Large intestine (tissue), 3 donors: ENCODE measurements at regions not wholly inside any gene's neighbourhood (a gene's known extent, or its start where the extent isn't known, plus 50 kb on each side); places are given as distances from the start of the nearest gene placed in this dataset.
A peak's percentile ranks its signal among the peaks of the same experiment; 100 is the strongest.

Source experiments
- DNase-seq, 2 donors: peaks; one replicate each; pipeline versions ENCODE4 v3.0.0 to v3.0.0-alpha.2; 2013
- H3K27ac ChIP-seq: one replicate; pipeline ENCODE4 v1.5.1; 2013; ENCODE audit warnings: low read length
- H3K27me3 ChIP-seq: 2 replicates; pipeline ENCODE4 v1.6.1; 2013; ENCODE audit warnings: low read length; ENCODE audit not compliant: control insufficient read depth, insufficient read depth
- H3K36me3 ChIP-seq: 2 replicates; pipeline ENCODE4 v1.6.1; 2013; ENCODE audit warnings: low read length; ENCODE audit not compliant: control insufficient read depth, insufficient read depth
- H3K4me1 ChIP-seq: one replicate; pipeline ENCODE4 v1.6.1; 2013; ENCODE audit warnings: low read length; ENCODE audit not compliant: control insufficient read depth, insufficient read depth
- H3K4me3 ChIP-seq: one replicate; pipeline ENCODE4 v1.5.1; 2013; ENCODE audit warnings: low read length
- H3K9me3 ChIP-seq: one replicate; pipeline ENCODE4 v1.6.1; 2013; ENCODE audit warnings: mild to moderate bottlenecking, low read depth, low read length, moderate library complexity; ENCODE audit not compliant: control insufficient read depth
- WGBS: methylation state at CpG from one replicate; pipeline ENCODE4 v1.1.5; 2013; ENCODE audit warnings: low lambda C conversion rate; ENCODE audit not compliant: insufficient coverage; 5-methylcytosine and 5-hydroxymethylcytosine counted together

DNA sequence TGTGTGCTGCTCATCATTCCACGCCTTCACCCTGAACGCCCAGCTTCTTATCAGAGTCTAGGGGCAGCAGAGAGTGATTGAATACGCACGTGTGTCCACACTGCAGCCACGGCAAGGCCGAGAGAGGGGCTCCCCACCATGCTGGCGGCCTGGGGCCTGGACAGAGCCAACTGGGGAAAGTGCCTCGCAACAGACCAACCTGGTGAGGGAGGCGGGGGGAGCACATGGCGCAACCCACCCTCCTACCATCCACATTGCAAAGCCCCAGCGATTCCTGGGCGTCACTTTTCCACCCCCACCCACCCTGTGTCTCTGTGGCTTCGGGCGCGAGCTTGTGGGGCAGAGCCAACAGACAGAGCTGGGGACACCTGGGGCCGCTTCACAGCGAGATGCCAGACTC, 66.4 kb upstream of the DUSP22 start:
- Histone ChIP-seq H3K36me3 (no peaks in the 10 kb centered on the region), H3K27me3 (peaks cover 14% of the 10 kb centered on the region), H3K9me3 (no peaks in the 10 kb centered on the region), H3K4me1 (no peaks in the 10 kb centered on the region), H3K27ac (no peak overlapping the region), H3K4me3 (no peak overlapping the region)
- no CpG with 5 or more reads among the region's 17 CpGs for WGBS
- DNase-seq: no peak

DNA sequence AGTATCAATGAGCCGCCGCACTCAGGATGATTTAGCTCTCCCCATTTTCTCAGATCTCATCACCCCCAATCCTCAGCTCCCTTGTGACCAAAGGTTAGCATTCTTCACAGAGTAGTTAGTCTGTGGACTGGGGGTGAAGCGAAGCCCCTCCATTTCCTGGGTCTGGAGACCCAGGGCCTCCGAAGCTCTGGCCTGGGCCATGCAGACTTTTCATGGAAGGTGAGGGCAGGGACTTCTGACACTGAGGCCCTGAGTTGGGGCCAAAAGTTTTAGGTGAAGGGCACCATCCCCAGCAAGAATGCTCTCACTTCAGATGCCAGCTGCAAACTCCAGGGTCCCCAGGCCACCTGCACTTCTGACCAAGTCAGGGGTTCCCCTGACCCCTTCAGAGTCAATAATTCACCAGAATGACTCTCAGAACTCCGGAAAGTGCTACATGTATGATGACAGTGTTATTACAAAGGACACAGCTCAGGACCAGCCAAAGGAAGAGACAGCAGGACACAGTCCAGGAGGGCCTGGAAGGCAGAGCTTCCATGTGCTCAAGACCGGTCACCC, 65.7 kb upstream of the DUSP22 start:
- Histone ChIP-seq H3K9me3 (no peaks in the 10 kb centered on the region), H3K4me3 (no peak overlapping the region), H3K27me3 (peaks cover 7% of the 10 kb centered on the region), H3K36me3 (no peaks in the 10 kb centered on the region), H3K27ac (no peak overlapping the region), H3K4me1 (no peaks in the 10 kb centered on the region)
- no peak for DNase-seq
- no CpG with 5 or more reads among the region's 6 CpGs for WGBS

- 60% methylated on average over 1 of the region's 17 CpGs for WGBS
- no peaks in the 10 kb centered on the region for H3K4me1 ChIP-seq
- H3K27ac ChIP-seq: no peak overlapping the region
- H3K4me3 ChIP-seq: no peak overlapping the region
- DNase-seq: no peak
- no peaks in the 10 kb centered on the region for H3K9me3 ChIP-seq
- peaks cover 2% of the 10 kb centered on the region for H3K27me3 ChIP-seq
- H3K36me3 ChIP-seq: no peaks in the 10 kb centered on the region
Observed at GRCh38 chr6:227074-227782, 65.1 kb upstream of the DUSP22 start.

- Histone ChIP-seq H3K4me1 (no peaks in the 10 kb centered on the region), H3K9me3 (no peaks in the 10 kb centered on the region), H3K27ac (no peak overlapping the region), H3K4me3 (no peak overlapping the region), H3K27me3 (no peaks in the 10 kb centered on the region), H3K36me3 (no peaks in the 10 kb centered on the region)
- 67% methylated on average over 3 of the region's 9 CpGs for WGBS
- DNase-seq: no peak
Observed at GRCh38 chr6:227812-228338, 64.4 kb upstream of the DUSP22 start.

DNA sequence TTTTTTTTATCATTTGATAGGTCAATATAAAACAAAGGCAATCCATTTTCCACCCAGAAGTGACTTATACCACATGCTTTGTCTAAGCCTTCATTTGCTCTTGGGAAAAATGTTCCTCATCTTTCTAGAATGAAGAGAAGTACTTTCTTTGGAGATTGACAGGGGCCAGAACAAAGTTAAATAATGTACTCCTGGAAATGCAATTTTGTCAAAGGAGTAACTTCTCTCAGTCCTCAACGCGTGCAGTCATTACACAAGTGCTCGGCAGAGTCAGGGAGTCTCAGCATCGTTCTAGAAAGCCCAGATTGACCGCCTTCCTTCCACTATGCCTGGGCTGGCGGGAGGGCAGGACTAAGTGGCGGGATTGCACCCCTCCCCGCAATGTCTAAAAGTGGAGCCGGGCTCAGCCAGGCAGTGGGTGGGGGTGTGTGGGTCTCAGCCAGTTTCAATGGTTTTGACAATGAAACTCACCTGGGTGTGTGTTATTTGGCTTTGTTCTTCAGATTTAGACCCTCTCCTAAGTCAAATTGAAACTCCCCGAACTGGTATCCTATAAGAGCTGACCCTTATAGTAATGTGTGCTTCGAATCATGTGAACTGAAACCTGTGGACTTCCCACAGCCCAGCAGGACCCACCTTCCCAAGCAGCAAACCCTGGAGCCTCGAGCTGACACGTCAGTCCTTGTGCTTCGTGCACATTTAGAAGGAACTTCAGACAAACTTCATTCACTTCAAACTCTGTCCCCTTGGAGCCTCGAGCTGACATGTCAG, 63.2 kb upstream of the DUSP22 start:
- H3K27ac ChIP-seq: no peak overlapping the region
- no peak for DNase-seq
- no peaks in the 10 kb centered on the region for H3K4me1 ChIP-seq
- no peaks in the 10 kb centered on the region for H3K27me3 ChIP-seq
- H3K4me3 ChIP-seq: no peak overlapping the region
- H3K9me3 ChIP-seq: no peaks in the 10 kb centered on the region
- H3K36me3 ChIP-seq: no peaks in the 10 kb centered on the region
- no CpG with 5 or more reads among the region's 15 CpGs for WGBS

DNA sequence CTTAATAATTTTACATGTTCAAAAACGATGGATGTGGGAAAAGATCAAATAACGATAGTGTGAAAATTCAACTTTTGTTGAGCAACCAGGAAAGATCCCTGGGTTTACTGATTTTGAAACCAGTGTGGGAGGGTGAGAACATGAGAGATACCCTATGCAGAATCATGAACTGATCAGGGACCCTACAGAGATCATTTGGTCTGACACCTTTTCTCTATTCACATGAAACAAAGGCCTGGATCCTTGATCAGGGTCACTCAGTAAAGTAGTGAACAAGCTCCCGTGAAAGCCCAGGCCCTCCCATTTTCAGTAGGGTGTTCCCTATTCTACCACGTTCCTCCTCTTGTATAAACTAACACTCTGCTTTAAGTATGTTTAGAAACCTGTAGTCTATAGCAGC, 60.5 kb upstream of the DUSP22 start:
- Histone ChIP-seq H3K36me3 (no peaks in the 10 kb centered on the region), H3K4me3 (no peak overlapping the region), H3K9me3 (no peaks in the 10 kb centered on the region), H3K27me3 (no peaks in the 10 kb centered on the region), H3K27ac (no peak overlapping the region), H3K4me1 (no peaks in the 10 kb centered on the region)
- 95% methylated on average over 3 of the region's 4 CpGs for WGBS
- DNase-seq: no peak

- DNase-seq: no peak
- H3K4me3 ChIP-seq: no peak overlapping the region
- no peaks in the 10 kb centered on the region for H3K27me3 ChIP-seq
- no CpG with 5 or more reads among the region's 12 CpGs for WGBS
- no peaks in the 10 kb centered on the region for H3K4me1 ChIP-seq
- no peaks in the 10 kb centered on the region for H3K9me3 ChIP-seq
- no peak overlapping the region for H3K27ac ChIP-seq
- H3K36me3 ChIP-seq: no peaks in the 10 kb centered on the region
Observed at GRCh38 chr6:232982-233640, 59.2 kb upstream of the DUSP22 start.

DNA sequence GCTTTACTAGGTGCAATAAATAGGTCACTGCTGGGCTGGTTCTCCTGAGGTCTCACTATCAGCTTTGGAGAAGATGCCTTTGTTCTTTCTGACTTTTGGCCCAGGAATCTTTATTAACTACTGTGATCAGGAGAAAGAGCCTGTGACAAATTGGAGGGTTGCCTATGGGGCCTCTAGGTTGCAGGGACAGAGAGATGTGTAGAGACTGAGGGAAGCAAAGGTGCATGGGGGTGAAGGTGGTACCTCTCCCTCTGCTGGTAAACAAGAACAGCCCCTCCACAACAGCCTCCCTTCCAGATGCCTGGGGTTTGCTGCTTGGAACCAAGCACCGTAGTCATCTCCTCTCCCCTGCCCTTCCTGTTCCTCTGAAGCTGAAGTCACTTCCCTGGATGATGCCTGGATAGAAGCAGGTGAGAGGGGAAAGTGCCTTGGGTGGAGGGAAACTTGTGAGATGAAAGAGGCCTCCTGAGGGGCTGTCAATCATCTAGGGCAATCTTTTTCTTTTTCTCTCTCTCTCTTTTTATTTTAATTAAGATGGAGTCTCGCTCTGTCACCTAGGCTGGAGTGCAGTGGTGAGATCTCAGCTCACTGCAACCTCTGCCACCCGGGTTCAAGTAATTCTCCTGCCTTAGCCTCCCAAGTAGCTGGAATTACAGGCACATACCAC, 57.4 kb upstream of the DUSP22 start:
- Histone ChIP-seq H3K27me3 (no peaks in the 10 kb centered on the region), H3K27ac (no peak overlapping the region), H3K36me3 (no peaks in the 10 kb centered on the region), H3K4me1 (no peaks in the 10 kb centered on the region), H3K9me3 (no peaks in the 10 kb centered on the region), H3K4me3 (no peak overlapping the region)
- WGBS: 100% methylated on average over 2 of the region's 3 CpGs
- no peak for DNase-seq

- H3K27me3 ChIP-seq: no peaks in the 10 kb centered on the region
- H3K9me3 ChIP-seq: no peaks in the 10 kb centered on the region
- DNase-seq: peak; percentile 17 to 51
- 6% methylated on average over 2 of the region's 2 CpGs for WGBS
- H3K36me3 ChIP-seq: no peaks in the 10 kb centered on the region
- H3K4me3 ChIP-seq: peak overlapping the region; percentile 18
- no peaks in the 10 kb centered on the region for H3K4me1 ChIP-seq
- no peak overlapping the region for H3K27ac ChIP-seq
Observed at GRCh38 chr6:235763-236360, 56.4 kb upstream of the DUSP22 start.
